ENCODE measurements at regions not wholly inside any gene's neighbourhood (a gene's known extent, or its start where the extent isn't known, plus 50 kb on each side); places are given as distances from the start of the nearest gene placed in this dataset.

DNA sequence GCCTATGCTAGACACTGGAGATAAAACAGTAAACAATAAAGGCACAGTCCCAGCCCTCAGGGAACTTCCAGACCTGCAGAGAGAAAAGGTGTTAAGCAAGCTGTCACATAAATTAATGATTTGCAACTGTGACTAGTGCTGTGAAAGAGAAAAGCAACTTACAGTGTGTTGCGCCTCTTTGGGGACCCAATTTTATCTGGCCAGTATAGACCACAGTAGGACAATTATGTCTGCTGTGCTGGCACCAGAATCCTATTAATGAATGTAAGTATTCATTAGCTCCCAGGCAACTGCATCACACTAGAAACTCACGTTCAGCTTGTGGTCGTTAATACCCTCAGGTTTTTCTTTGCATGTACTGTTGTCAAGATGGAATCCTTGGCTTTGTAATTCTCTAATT, 55.3 kb upstream of the CHST9 start:
- DNase-seq, result no peak
- Mint-ChIP-seq H3K36me3 (no peaks in the 10 kb centered on the region), H3K27me3 (no peaks in the 10 kb centered on the region), H3K4me3 (no peak overlapping the region), H3K27ac (no peak overlapping the region), H3K9me3 (peaks cover 3 to 24% (median 6%) of the 10 kb centered on the region in 5 donors), H3K4me1 (no peaks in the 10 kb centered on the region)
- no peaks in the 10 kb centered on the region for H3K4me1 ChIP-seq (ENCODE audit: insufficient read depth, low read length)
- POLR2A ChIA-PET, result no interaction called here
- no peak overlapping the region for H3K4me3 ChIP-seq (ENCODE audit: low read length)
- no peaks in the 10 kb centered on the region for H3K36me3 ChIP-seq (ENCODE audit: insufficient read depth, low read length)
- H3K27me3 ChIP-seq (ENCODE audit: insufficient read depth, low read length, poor library complexity, severe bottlenecking), result no peaks in the 10 kb centered on the region
- no peaks in the 10 kb centered on the region for H3K9me3 ChIP-seq (ENCODE audit: low read length)
- CTCF ChIA-PET, result no interaction called here
- H3K27ac ChIP-seq (ENCODE audit: low read depth, low read length), result no peak overlapping the region

- Histone ChIP-seq H3K36me3 (ENCODE audit: insufficient read depth, low read length) (no peaks in the 10 kb centered on the region), H3K4me1 (ENCODE audit: insufficient read depth, low read length) (no peaks in the 10 kb centered on the region), H3K27ac (ENCODE audit: low read depth, low read length) (no peak overlapping the region), H3K27me3 (ENCODE audit: insufficient read depth, low read length, poor library complexity, severe bottlenecking) (no peaks in the 10 kb centered on the region), H3K4me3 (ENCODE audit: low read length) (no peak overlapping the region), H3K9me3 (ENCODE audit: low read length) (no peaks in the 10 kb centered on the region)
- no peak overlapping the region for H3K4me3 Mint-ChIP-seq
- no peaks in the 10 kb centered on the region for H3K4me1 Mint-ChIP-seq
- no peaks in the 10 kb centered on the region for H3K27me3 Mint-ChIP-seq
- CTCF ChIA-PET, result no interaction called here
- no peak for DNase-seq
- H3K36me3 Mint-ChIP-seq, result no peaks in the 10 kb centered on the region
- H3K9me3 Mint-ChIP-seq, result peaks cover 3 to 24% (median 6%) of the 10 kb centered on the region in 5 donors
- H3K27ac Mint-ChIP-seq, result no peak overlapping the region
- POLR2A ChIA-PET, result no interaction called here
These were observed 54.6 kb upstream of the CHST9 start for GRCh38 chr18:27239669-27240068.

- no peak overlapping the region for H3K4me3 Mint-ChIP-seq
- peaks cover 3 to 32% (median 7%) of the 10 kb centered on the region in 5 donors for H3K9me3 Mint-ChIP-seq
- no peak overlapping the region for H3K4me3 ChIP-seq (ENCODE audit: low read length)
- no peaks in the 10 kb centered on the region for H3K27me3 ChIP-seq (ENCODE audit: insufficient read depth, low read length, poor library complexity, severe bottlenecking)
- no peak for DNase-seq
- H3K4me1 Mint-ChIP-seq, result no peaks in the 10 kb centered on the region
- CTCF ChIA-PET, result no interaction called here
- H3K27me3 Mint-ChIP-seq, result no peaks in the 10 kb centered on the region
- no peak overlapping the region for H3K27ac ChIP-seq (ENCODE audit: low read depth, low read length)
- POLR2A ChIA-PET, result no interaction called here
- H3K36me3 Mint-ChIP-seq, result no peaks in the 10 kb centered on the region
- no peak overlapping the region for H3K27ac Mint-ChIP-seq
- no peaks in the 10 kb centered on the region for H3K9me3 ChIP-seq (ENCODE audit: low read length)
- H3K4me1 ChIP-seq (ENCODE audit: insufficient read depth, low read length), result no peaks in the 10 kb centered on the region
- H3K36me3 ChIP-seq (ENCODE audit: insufficient read depth, low read length), result no peaks in the 10 kb centered on the region
These were observed 50.2 kb upstream of the CHST9 start for GRCh38 chr18:27235218-27235870.

Data from CD8-positive, alpha-beta memory T cell (primary cell).